ENCODE measurements at regions not wholly inside any gene's neighbourhood (a gene's known extent, or its start where the extent isn't known, plus 50 kb on each side); places are given as distances from the start of the nearest gene placed in this dataset.

- Histone ChIP-seq H3K36me3 (ENCODE audit: control insufficient read depth, insufficient read depth, low read length) (no peaks in the 10 kb centered on the region), H3K4me3 (ENCODE audit: low read depth, low read length) (no peak overlapping the region), H3K27ac (ENCODE audit: insufficient read depth, low read length, poor library complexity, severe bottlenecking) (no peak overlapping the region), H3K4me1 (ENCODE audit: control insufficient read depth, insufficient read depth, low read length, poor library complexity, severe bottlenecking) (no peaks in the 10 kb centered on the region), H3K9me3 (ENCODE audit: control insufficient read depth in 2 of 2, low read length in 2 of 2) (peaks cover 0 to 1% of the 10 kb centered on the region in 2 experiments), H3K27me3 (ENCODE audit: control insufficient read depth, insufficient read depth, low read length) (peaks cover 48% of the 10 kb centered on the region)
- H3K27me3 Mint-ChIP-seq, result peaks cover 48% of the 10 kb centered on the region
- H3K36me3 Mint-ChIP-seq, result no peaks in the 10 kb centered on the region
- peaks cover 0 to 2% (median 0%) of the 10 kb centered on the region in 7 donors for H3K9me3 Mint-ChIP-seq
- peak overlapping the region in 1 of 3 donors; percentile 22 for H3K27ac Mint-ChIP-seq
- peaks cover 0 to 7% (median 3%) of the 10 kb centered on the region in 4 donors for H3K4me1 Mint-ChIP-seq
- H3K4me3 Mint-ChIP-seq, result no peak overlapping the region
- no peak for DNase-seq
- no peak for ATAC-seq (ENCODE audit: low read depth in 2 of 2)
Measured at GRCh38 chr1:115142616-115143015, 53.3 kb upstream of the TSPAN2 start.

DNA sequence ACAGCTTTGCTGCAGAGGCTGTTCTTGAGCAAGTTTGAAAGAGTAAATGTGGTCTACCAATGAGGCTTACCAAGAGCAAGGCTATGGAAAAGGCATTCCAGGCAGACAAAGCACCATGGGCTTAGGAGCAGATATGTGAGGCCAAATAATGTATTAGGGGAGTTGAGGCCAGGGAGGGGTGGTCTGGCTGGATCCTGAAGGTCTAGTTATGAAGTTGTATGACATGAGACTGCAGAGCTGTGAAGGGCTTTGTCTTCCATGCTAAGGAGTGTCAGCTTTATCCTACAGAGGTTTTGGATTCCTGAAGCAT is 51.8 kb upstream of the TSPAN2 start:
- H3K4me3 ChIP-seq (ENCODE audit: low read depth, low read length), result no peak overlapping the region
- H3K36me3 ChIP-seq (ENCODE audit: control insufficient read depth, insufficient read depth, low read length), result no peaks in the 10 kb centered on the region
- H3K9me3 ChIP-seq (ENCODE audit: control insufficient read depth in 2 of 2, low read length in 2 of 2), result no peaks in the 10 kb centered on the region
- peaks cover 0 to 5% (median 2%) of the 10 kb centered on the region in 4 donors for H3K4me1 Mint-ChIP-seq
- H3K27ac Mint-ChIP-seq, result no peak overlapping the region
- peaks cover 0 to 1% (median 0%) of the 10 kb centered on the region in 7 donors for H3K9me3 Mint-ChIP-seq
- DNase-seq, result no peak
- no peaks in the 10 kb centered on the region for H3K4me1 ChIP-seq (ENCODE audit: control insufficient read depth, insufficient read depth, low read length, poor library complexity, severe bottlenecking)
- no peak overlapping the region for H3K27ac ChIP-seq (ENCODE audit: insufficient read depth, low read length, poor library complexity, severe bottlenecking)
- H3K4me3 Mint-ChIP-seq, result no peak overlapping the region
- no peak for ATAC-seq (ENCODE audit: low read depth in 2 of 2)
- H3K27me3 ChIP-seq (ENCODE audit: control insufficient read depth, insufficient read depth, low read length), result peaks cover 37% of the 10 kb centered on the region
- H3K36me3 Mint-ChIP-seq, result no peaks in the 10 kb centered on the region
- H3K27me3 Mint-ChIP-seq, result peaks cover 46% of the 10 kb centered on the region

GRCh38 chr1:115140442-115141144 is 51.3 kb upstream of the TSPAN2 start:
- no peak overlapping the region for H3K27ac ChIP-seq (ENCODE audit: insufficient read depth, low read length, poor library complexity, severe bottlenecking)
- H3K27ac Mint-ChIP-seq, result no peak overlapping the region
- peaks cover 35% of the 10 kb centered on the region for H3K27me3 ChIP-seq (ENCODE audit: control insufficient read depth, insufficient read depth, low read length)
- no peak overlapping the region for H3K4me3 ChIP-seq (ENCODE audit: low read depth, low read length)
- DNase-seq, result no peak
- H3K36me3 Mint-ChIP-seq, result no peaks in the 10 kb centered on the region
- no peaks in the 10 kb centered on the region for H3K4me1 ChIP-seq (ENCODE audit: control insufficient read depth, insufficient read depth, low read length, poor library complexity, severe bottlenecking)
- H3K9me3 Mint-ChIP-seq, result peaks cover 0 to 1% (median 0%) of the 10 kb centered on the region in 7 donors
- no peak for ATAC-seq (ENCODE audit: low read depth in 2 of 2)
- no peaks in the 10 kb centered on the region for H3K9me3 ChIP-seq (ENCODE audit: control insufficient read depth in 2 of 2, low read length in 2 of 2)
- H3K36me3 ChIP-seq (ENCODE audit: control insufficient read depth, insufficient read depth, low read length), result no peaks in the 10 kb centered on the region
- H3K4me3 Mint-ChIP-seq, result no peak overlapping the region
- peaks cover 41% of the 10 kb centered on the region for H3K27me3 Mint-ChIP-seq
- peaks cover 0 to 5% (median 2%) of the 10 kb centered on the region in 4 donors for H3K4me1 Mint-ChIP-seq

- Histone ChIP-seq H3K4me3 (ENCODE audit: low read depth, low read length) (no peak overlapping the region), H3K36me3 (ENCODE audit: control insufficient read depth, insufficient read depth, low read length) (no peaks in the 10 kb centered on the region), H3K4me1 (ENCODE audit: control insufficient read depth, insufficient read depth, low read length, poor library complexity, severe bottlenecking) (no peaks in the 10 kb centered on the region), H3K9me3 (ENCODE audit: control insufficient read depth in 2 of 2, low read length in 2 of 2) (no peaks in the 10 kb centered on the region), H3K27ac (ENCODE audit: insufficient read depth, low read length, poor library complexity, severe bottlenecking) (no peak overlapping the region), H3K27me3 (ENCODE audit: control insufficient read depth, insufficient read depth, low read length) (peaks cover 26% of the 10 kb centered on the region)
- no peak for DNase-seq
- no peak for ATAC-seq (ENCODE audit: low read depth in 2 of 2)
- H3K4me1 Mint-ChIP-seq, result peaks cover 0 to 5% (median 2%) of the 10 kb centered on the region in 4 donors
- peaks cover 29% of the 10 kb centered on the region for H3K27me3 Mint-ChIP-seq
- H3K4me3 Mint-ChIP-seq, result no peak overlapping the region
- H3K9me3 Mint-ChIP-seq, result peaks cover 0 to 1% (median 0%) of the 10 kb centered on the region in 7 donors
- H3K27ac Mint-ChIP-seq, result peak overlapping the region in 1 of 3 donors; percentile 29
- H3K36me3 Mint-ChIP-seq, result no peaks in the 10 kb centered on the region
Measured at GRCh38 chr1:115139381-115139780, 50.1 kb upstream of the TSPAN2 start.
